Transverse colon (tissue), 3 donors: ENCODE measurements at regions not wholly inside any gene's neighbourhood (a gene's known extent, or its start where the extent isn't known, plus 50 kb on each side); places are given as distances from the start of the nearest gene placed in this dataset.

Source experiments
- EP300 ChIP-seq: sonication (generic); formaldehyde crosslinking; IDR thresholded peaks from one replicate; pipeline ENCODE4 v1.6.1; 2017; ENCODE audit warnings: antibody characterized with exemption, low read depth
- POLR2A ChIP-seq: fragments of 450-650 bp; IDR thresholded peaks from one replicate; pipeline ENCODE4 v1.6.1; 2016; ENCODE audit warnings: antibody characterized with exemption, mild to moderate bottlenecking, moderate library complexity
- TF ChIP-seq, protein P1 (sequence below), 5 experiments: fragments of 200-600 bp in 3 of 5; fragments of 450-650 bp in 2 of 5; sonication (generic) in 3 of 5; IDR thresholded peaks; 1 replicate in 2 of 5; 2 replicates in 3 of 5; pipeline ENCODE4 v1.5.1; 2016 to 2017; ENCODE audit warnings: antibody characterized with exemption in 5 of 5, inconsistent platforms in 3 of 5, mild to moderate bottlenecking in 2 of 5, moderate library complexity in 1 of 5

GRCh38 chr4:79205121-79205520 is 120.7 kb downstream of the NAA11 start:
- TF ChIP-seq POLR2A: no peak
- TF ChIP-seq, protein P1, sequence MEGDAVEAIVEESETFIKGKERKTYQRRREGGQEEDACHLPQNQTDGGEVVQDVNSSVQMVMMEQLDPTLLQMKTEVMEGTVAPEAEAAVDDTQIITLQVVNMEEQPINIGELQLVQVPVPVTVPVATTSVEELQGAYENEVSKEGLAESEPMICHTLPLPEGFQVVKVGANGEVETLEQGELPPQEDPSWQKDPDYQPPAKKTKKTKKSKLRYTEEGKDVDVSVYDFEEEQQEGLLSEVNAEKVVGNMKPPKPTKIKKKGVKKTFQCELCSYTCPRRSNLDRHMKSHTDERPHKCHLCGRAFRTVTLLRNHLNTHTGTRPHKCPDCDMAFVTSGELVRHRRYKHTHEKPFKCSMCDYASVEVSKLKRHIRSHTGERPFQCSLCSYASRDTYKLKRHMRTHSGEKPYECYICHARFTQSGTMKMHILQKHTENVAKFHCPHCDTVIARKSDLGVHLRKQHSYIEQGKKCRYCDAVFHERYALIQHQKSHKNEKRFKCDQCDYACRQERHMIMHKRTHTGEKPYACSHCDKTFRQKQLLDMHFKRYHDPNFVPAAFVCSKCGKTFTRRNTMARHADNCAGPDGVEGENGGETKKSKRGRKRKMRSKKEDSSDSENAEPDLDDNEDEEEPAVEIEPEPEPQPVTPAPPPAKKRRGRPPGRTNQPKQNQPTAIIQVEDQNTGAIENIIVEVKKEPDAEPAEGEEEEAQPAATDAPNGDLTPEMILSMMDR (IDR thresholded peaks at IDR 0.05): no peak
- no peak for TF ChIP-seq EP300
